Kasumi-1 (cell line): ENCODE measurements at regions not wholly inside any gene's neighbourhood (a gene's known extent, or its start where the extent isn't known, plus 50 kb on each side); places are given as distances from the start of the nearest gene placed in this dataset.

Experiments used
- DNase-seq, 2 experiments: peaks; one replicate each; lab custom pipeline; 2025; lab: John Stamatoyannopoulos, UW

- no peak for DNase-seq
Observed at GRCh38 chr10:100612601-100613595, 77.2 kb downstream of the HIF1AN start.

- no peak for DNase-seq
Observed at GRCh38 chr10:100613846-100614245, 78.1 kb downstream of the HIF1AN start.

- DNase-seq: no peak
Observed at GRCh38 chr10:100614429-100615095, 78.8 kb downstream of the HIF1AN start.

GRCh38 chr10:100615241-100615640 lies 79.5 kb downstream of the HIF1AN start:
- DNase-seq: no peak

- no peak for DNase-seq
Observed at GRCh38 chr10:100615908-100616307, 80.2 kb downstream of the HIF1AN start.

- no peak for DNase-seq
Observed at GRCh38 chr10:100618091-100618615, 82.4 kb downstream of the HIF1AN start.

- DNase-seq: no peak
Observed at GRCh38 chr10:100618632-100619255, 83.0 kb downstream of the HIF1AN start.

GRCh38 chr10:100620087-100620835 lies 84.5 kb downstream of the HIF1AN start:
- DNase-seq: no peak

- no peak for DNase-seq
Observed at GRCh38 chr10:100621360-100622205, 85.8 kb downstream of the HIF1AN start.

- no peak for DNase-seq
Observed at GRCh38 chr10:100622946-100623345, 87.2 kb downstream of the HIF1AN start.

GRCh38 chr10:100623521-100624230 lies 87.9 kb downstream of the HIF1AN start:
- no peak for DNase-seq

GRCh38 chr10:100624298-100624697 lies 88.6 kb downstream of the HIF1AN start:
- no peak for DNase-seq

GRCh38 chr10:100625816-100626215 lies 90.1 kb downstream of the HIF1AN start:
- no peak for DNase-seq

GRCh38 chr10:100628061-100628460 lies 92.3 kb downstream of the HIF1AN start:
- DNase-seq: no peak

GRCh38 chr10:100631192-100631591 lies 95.4 kb downstream of the HIF1AN start:
- DNase-seq: no peak

GRCh38 chr10:100632027-100632426 lies 96.3 kb downstream of the HIF1AN start:
- no peak for DNase-seq

- DNase-seq: no peak
Observed at GRCh38 chr10:100634034-100634433, 98.3 kb downstream of the HIF1AN start.

GRCh38 chr10:100636848-100637553 lies 101.3 kb downstream of the HIF1AN start:
- DNase-seq: peak; percentile 7 to 31

- peak; percentile 21 to 37 for DNase-seq
Observed at GRCh38 chr10:100637785-100638184, 102.0 kb downstream of the HIF1AN start.
